HG03060 (cell line): ENCODE measurements at regions not wholly inside any gene's neighbourhood (a gene's known extent, or its start where the extent isn't known, plus 50 kb on each side); places are given as distances from the start of the nearest gene placed in this dataset.

Experiments used
- ATAC-seq: cut with Tn5 transposase; IDR thresholded peaks from one replicate; pipeline ENCODE4 v1.9.1; 2021; ENCODE audit warnings: low read depth, moderate number of reproducible peaks; ENCODE audit not compliant: unreplicated experiment

DNA sequence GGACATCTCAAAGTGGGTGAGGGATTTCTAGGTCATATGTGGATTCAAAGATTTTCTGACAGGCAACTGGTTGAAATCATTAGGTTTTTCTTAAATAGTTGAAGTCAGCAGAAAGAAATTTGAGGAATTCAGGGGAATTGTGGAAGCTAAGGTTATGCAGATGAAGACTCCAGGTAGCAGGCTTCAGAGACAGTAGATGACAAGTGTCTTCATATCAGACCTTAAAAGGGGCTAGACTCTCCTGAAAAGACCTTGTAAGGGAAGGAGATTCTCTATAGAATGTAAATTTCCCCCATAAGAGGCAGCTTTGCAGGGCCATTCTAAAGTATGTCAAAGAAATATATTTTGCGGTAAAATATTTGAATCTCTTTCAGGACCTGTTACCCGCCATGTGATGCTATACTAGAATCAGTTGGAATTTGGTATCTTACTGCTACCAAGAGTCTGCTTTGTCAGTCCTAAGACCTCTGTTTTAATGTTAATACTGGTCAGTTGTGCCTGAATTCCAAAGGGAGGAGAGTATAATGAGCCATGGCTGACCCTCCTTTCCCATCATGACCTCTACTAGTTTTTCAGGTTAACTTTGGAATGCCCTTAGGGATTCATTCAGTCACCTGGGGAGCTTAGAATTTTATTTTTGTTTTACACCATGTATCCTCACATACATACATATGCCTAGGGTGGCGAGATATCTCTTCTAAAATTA lies 1115.5 kb upstream of the SLC10A2 start:
- ATAC-seq: no peak

DNA sequence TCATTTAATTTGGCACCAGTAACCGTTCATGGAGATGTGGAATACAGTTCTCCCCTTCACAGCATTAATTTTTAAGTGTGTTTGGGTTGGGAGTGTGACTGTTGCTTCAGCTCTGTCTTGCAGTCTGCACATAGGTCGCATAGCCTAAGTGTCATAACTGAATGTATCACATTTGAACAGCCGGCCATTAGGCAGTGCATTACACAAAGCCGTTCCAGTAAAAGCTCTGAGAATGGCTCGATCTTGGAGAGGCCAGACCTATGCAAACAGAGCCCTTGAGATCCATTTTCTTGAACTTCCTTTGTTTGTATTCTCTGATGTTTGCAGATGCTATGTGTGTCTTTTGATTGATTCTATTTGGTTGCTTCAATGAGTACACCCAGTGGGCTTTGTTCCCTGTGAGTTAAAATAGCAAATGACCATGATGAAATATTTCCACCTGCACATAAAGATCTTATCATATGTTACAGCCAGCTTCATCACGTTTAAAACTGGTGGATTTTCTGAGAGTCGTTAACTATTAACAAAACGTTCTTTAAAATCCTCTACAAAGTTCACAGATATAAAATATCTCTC lies 1104.9 kb upstream of the SLC10A2 start:
- ATAC-seq: no peak

DNA sequence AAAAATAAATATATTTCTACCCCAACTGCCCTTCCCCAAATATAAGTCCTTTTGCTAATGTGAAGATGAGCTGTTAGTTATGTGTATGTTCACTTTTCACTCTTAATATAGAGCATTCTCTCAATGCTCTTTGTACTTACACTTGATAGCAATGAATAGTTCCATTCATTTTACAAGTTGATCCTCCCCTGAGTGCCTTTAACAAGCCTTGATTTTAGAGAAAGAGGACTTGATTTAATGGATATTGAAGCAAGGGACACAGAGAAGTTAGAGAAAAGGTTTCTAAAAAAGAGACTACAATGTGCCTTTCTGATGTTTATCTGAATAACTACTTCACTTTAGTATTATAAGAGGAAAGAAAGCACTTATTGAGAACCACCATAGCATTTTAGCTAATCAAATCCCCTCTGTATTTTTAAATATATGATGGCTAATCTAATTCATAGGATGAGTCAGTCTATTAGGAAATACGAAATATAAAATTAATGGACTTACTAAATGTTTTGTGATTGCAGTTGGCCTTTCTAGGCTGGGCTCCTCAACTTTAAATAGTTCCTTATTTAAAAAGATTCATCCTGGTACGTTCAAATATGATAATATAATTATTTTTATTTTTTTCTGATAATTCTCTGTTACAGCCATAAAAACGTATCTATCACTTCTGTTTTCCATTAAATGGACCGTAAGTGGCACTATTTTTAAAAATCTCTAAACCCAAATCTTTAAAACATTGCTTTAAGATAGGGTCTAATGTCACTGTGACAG lies 1097.8 kb upstream of the SLC10A2 start:
- ATAC-seq: no peak

DNA sequence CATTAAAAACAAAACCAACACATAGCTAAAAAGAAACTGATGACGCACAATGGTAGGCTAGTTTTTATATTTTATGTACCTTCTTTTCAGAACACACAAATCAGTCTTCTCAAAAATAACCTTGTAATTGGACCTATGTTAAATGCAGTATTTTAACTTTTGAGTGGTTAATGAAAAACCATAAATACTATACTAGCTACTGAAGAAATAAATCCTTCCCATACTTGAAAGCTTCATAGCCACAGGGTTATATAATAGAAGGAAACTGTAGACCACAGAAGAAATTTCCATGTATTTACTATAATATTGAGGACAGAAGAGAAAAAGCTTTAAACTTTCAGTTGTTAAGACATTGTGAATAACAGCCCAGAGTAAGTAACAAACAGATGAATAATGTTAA lies 1094.3 kb upstream of the SLC10A2 start:
- ATAC-seq: no peak

DNA sequence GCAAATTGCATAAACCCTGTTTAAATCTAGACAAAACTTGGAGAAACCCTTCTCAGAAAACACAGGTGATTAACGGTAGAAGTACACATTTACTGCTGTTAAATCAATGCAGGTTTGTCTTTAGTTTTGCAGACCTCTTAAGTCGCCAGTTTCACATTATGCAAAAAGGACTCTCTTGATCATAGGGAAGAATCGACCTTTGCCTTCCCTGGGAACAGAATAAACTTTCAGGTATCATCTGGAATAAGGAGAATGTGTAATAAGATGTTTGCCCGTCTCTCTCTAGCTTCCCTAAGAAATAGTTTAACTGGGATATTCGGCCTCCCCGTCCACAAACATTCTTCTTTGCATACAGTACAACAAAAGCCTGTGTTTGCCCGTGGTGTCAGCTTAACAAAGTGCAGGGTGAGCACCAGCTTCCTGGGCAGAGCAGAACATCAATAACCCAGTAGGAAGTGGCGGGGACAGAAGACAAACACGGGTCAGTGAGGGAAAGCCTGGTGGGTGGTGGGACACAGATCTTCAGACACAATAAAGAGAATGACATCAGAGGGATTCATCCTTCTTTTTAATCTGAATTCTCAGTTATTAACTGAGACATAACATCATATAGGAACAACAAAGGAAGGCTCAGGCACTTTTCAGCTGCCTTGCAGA lies 1077.7 kb upstream of the SLC10A2 start:
- ATAC-seq: no peak

DNA sequence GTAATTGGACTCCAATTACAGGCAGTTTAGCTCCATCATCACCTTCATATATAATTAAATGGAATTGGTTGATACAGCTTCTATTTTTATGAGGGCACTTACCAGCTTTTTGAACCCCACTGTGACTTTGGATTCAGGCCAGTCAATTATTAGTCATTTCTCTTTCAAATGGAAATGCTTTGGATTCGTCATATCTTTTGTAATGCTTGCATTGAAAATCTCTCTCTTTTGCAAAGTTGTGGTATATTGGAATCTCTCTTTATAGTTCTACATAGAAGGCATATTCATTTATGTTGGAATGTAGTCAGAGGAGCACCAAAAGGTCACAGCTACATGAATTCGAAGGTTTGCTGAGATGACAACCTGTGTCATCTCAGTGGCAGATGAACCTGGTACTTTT lies 1074.3 kb upstream of the SLC10A2 start:
- ATAC-seq: no peak

DNA sequence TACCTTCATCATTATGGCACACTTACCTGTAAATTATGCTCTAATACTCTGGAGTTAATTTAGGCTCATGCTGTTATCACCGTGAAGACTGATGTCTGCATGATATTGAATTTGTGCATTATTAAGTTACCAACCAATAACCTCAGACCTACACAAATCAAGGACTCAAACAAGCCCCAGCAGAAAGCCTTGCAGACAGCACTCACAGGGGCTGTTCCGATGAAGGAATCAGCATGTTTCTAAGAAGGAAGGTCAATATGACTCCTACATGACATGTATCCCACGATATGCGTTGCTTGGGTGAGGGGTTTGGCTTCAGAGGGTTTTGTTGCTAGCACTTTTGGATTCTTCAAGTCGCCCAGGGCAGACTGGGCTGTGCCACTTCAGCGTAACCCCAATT lies 1071.2 kb upstream of the SLC10A2 start:
- ATAC-seq: no peak

DNA sequence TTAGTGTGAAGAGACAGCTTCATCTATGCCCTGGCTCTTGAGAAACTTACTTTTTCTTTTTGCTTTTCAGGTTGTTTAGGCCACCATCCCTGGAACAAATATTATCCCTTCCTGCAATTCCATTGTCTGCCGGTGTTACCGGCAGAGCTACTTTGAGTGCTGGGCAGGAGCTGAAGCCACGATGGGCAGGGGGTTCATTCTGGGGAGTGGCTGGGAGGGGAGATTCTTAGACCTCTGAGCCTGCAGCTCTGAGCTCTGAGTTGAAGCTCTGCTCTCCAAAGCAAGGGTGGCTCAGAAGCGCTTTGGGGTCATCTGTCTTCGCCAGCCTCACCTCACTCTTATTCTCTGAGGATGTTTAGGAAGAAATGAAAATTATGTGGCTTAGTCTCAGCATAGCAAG lies 1066.6 kb upstream of the SLC10A2 start:
- no peak for ATAC-seq

DNA sequence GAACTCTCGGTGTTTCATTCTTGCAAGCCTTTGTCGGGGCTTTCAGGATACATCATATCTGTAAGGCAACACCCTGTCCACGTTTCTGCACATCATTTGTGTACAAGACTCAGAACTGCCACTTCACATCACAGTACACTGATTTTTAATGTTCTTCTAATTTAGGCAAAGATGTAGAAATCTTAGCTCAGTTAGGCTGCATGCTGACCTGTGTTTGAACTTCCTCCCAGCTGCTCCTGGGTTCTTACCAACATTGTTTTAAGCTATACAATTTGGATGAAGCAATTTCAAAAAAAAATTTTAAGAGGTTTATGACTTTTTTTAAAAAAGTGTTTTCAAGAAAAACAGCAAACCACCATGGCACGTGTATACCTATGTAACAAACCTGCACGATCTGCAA lies 1047.9 kb upstream of the SLC10A2 start:
- ATAC-seq: no peak

DNA sequence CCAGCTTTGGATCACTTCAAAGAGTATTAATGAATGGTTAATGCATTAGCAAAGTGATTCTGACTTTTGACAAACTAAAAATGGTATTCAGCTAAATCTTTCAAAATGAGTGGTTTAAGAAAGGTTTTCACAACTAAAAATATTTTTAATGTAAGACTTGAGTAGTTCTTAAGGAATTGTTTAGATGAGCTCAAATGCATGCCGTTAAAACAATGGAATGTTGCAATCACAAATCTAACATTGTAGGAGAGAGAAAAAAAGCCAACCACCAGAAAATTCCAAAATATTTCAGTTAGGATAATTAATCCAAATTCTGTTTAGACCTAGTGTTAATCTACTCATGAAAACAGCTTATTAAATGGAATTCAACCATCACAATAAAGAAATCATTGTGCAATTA lies 1044.8 kb upstream of the SLC10A2 start:
- no peak for ATAC-seq

DNA sequence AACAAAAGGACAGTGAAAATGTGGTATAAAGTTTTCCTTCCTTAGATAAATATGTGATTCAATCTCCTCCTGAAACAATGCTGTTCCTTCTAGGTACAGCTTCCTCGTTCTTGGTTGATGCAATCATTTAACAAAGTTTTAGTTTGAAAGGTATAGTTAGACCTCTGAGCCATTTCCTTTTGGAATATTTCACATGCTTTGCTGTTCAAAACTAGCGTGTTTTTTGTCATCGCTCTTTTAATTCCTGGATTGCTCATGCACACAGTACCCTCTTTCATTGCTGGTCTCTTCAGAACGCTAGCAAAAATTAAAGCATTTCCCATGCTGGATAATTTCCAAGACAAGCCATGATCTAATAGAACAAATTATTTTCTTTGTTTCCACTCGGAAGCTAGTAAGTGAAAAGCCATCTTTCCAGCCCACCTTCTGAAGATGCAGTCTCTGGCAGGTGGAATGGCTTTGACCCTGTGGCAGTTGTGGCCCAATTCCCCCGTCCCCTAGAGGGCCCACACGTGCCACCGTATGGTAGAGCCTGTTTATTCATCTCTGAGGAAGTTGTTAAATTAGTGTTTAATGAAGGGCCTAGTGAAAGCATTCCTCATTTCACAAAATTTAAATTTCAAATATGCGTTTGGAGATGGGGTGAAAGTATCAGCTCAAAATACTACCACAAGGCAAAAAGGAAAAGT lies 1040.6 kb upstream of the SLC10A2 start:
- no peak for ATAC-seq

DNA sequence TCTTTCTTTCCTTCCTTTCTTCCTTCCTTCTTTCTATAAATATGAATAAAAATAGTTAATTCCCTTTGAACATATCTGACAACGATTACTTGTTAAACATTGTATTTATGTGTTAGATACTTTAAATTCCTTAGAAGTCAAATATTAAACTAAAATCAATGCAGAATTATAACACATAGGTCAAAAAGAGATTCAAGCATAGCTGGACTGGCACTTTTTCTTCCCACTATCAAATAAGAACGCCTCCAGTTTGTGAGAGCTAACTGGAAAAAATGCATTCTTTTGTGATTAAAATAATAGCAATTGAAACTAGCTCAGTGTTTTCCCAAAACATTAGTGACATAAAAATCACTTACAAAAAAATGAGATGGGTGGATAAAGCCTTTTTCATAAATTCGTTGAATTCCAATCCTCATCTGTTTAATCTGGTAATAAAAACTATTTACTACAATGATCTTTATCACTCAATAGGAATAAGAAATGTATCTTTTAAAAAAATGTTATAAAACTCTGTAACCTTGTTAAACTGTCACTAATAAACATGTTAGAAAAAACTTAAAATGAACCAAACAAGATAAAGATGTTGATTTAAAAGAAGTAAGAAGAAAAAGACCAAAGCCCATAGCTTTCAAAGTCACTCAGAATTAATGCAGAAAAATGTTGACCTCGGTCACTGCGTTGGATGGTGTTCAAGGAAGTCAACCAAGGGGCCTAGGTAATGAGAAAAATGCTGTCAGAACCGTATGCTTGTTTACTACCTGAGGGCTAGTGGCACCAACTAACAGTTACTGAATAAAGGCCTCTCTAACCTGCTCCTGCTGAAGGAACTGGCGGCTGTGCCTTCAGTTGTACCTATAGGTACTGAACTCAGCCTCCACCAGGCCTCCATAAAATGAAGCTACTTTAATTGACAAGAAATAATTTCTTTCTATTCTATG lies 1039.5 kb upstream of the SLC10A2 start:
- no peak for ATAC-seq

DNA sequence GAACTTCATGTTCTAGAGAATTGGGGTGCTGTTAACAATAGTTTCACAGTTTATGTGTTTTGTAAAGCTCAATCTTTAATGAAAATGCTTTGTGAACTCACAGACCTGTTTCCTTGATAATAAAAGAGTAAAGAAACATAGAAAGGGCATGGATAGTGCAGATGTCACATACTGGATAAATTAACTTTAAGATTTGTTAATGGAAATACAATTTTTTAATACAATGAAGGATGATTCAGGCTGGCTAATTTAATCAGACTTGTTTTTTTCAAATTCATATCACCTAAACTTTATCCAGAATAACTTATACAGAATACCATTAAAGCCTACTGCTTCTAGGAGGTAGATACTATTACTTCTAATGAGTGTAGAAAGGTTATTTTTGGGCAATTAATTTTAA lies 1033.5 kb upstream of the SLC10A2 start:
- ATAC-seq: no peak

DNA sequence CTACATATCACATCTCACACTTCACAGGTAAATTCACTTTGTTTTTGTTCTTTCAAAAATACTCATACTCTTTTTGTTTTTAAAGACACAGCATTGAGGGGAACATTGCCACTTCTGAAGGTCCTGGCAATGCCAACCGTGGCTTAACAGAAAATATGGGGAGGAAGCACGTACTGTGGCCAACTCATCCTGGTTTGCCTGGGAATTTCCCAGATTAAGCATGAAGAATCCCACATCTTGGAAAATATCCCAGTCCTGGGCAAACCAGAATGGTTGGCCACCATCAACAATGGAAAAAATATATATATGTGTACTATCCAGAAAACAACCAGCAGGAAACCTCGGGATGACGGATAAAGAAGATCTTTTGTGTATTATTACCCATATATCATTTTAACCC lies 1032.2 kb upstream of the SLC10A2 start:
- ATAC-seq: no peak

DNA sequence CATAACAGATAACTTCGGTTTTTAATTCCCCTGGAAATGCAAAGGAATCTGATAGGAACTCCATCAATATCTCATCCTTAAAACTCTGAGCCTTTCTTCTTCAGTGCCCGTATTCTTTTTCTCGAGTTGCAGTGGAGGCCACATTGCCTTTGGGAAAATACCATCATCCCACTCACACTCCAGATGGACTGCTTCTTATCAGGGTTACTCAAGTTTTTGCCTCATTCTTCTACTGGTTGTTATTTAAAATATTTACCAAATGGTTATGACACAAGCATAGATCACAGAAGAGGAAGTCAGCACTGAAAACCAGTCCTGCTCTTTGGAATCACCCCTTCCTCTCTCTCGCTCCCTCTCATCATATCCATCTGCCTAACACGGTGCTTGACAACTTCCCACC lies 1020.5 kb upstream of the SLC10A2 start:
- ATAC-seq: no peak

DNA sequence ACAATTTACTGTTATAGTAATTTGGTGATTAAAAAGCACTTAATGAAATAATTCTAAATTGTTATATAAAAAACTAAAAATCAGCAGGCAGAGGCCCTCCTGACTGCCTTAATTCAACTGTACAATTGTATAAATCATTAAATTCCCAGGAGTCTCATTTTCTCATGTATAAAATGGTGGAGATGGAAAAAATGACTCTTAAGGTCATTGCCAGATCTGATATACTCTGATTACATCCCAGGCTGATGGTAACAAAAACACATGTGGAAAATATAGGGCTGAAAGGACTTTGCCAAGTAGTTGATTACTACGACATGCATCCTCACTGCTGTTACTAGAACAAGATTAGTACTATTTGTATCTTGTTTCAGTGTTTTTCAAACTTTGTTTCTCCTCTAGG lies 1020.0 kb upstream of the SLC10A2 start:
- ATAC-seq: no peak

DNA sequence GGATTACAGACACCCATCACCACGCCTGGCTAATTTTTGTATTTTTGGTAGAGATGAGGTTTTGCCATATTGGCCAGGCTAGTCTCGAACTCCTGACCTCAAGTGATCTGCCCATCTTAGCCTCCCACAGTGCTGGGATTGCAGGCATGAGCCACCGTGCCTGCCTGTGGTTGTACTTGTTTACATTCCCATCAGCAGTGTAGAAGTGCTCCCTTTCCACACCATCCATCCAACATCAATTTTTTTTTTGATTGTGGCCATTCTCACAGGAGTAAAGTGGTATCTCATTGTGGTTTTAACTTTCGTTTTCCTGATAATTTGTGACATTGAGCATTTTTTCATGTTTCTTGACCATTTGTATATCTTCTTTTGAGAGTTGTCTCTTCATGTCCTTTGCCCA lies 1019.4 kb upstream of the SLC10A2 start:
- no peak for ATAC-seq

DNA sequence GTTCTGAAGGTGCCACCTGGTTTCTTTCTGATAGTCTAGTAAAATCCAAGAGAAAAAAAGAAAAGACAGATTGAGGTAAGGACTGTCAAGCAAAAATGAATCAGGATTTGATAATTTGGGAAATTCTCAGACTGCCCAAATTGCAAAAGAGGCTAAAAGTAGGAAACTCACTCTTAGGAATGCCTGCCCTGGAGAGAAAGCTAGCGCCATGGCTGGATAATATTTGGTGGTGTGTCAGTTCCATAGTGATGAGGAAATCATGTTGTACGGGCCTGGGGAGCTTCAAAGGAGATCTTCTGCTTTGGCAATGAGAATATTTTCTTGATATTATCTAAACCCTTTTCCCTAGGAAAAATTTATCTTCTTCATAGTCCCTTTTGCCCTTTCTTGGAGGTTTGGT lies 1008.1 kb upstream of the SLC10A2 start:
- no peak for ATAC-seq

DNA sequence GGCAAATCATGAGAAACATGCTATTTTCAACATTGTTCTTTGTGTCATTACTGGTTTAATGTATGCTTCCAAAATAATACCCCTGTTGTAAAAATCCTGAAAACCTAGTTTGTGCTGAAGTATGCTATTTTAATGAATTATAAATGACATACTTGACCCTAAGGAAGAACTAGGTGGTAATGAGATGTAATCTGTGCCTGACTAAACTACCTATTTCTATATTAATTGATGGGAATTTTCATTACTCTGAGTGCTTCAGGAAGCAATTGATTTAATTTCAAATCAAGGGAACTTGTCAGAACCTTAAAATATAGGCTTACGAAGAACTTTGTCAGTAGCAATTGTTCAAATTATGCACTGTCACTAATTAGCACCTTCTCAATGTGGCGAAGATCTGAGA lies 1005.6 kb upstream of the SLC10A2 start:
- no peak for ATAC-seq

DNA sequence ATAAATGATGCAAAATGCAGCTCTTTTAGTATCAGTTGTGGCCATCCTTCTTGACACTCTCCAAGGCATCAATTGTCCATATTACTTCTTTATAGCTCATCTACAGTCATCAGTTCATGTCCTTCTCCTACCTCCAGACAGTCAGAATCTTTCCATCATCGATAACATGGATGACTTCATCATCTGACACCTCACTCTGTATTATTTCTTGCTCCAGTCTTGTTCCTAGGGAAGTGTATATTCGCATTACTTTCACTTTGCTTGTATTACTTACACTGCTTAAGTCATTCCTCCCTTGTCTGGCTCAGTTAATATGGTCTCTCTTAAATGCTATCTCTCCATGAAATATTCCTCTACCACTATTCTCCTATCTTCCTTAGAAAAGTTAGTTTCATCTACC lies 999.1 kb upstream of the SLC10A2 start:
- ATAC-seq: no peak
